ENCODE measurements at regions not wholly inside any gene's neighbourhood (a gene's known extent, or its start where the extent isn't known, plus 50 kb on each side); places are given as distances from the start of the nearest gene placed in this dataset.

DNA sequence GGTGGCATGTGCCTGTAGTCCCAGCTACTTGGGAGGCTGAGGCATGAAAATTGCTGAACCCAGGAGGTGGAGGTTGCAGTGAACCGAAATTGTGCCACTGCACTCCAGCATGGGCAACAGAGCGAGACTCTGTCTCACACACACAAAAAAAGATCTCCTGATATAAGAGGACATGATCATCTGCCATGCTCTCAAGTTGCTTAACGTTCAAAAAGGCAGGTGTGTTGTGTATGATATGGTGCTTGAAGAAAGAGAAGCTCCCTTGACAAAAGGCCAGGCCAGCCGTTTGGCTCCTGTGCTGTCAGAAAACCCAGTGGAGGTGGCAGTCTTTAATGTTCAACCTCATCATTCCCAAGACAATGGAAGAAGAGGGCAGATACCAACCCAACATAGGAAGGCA is 117.3 kb upstream of the PLET1 start:
- H3K9me3 ChIP-seq (ENCODE audit: control insufficient read depth, low read length) = no peaks in the 10 kb centered on the region
- no peak overlapping the region for H3K4me2 ChIP-seq (ENCODE audit: low read length)
- H3K79me2 ChIP-seq = no peaks in the 10 kb centered on the region
- TF ChIP-seq, protein P1, sequence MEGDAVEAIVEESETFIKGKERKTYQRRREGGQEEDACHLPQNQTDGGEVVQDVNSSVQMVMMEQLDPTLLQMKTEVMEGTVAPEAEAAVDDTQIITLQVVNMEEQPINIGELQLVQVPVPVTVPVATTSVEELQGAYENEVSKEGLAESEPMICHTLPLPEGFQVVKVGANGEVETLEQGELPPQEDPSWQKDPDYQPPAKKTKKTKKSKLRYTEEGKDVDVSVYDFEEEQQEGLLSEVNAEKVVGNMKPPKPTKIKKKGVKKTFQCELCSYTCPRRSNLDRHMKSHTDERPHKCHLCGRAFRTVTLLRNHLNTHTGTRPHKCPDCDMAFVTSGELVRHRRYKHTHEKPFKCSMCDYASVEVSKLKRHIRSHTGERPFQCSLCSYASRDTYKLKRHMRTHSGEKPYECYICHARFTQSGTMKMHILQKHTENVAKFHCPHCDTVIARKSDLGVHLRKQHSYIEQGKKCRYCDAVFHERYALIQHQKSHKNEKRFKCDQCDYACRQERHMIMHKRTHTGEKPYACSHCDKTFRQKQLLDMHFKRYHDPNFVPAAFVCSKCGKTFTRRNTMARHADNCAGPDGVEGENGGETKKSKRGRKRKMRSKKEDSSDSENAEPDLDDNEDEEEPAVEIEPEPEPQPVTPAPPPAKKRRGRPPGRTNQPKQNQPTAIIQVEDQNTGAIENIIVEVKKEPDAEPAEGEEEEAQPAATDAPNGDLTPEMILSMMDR (IDR thresholded peaks at IDR 0.05) = no peak
- H3K27ac ChIP-seq = no peak overlapping the region
- H3K36me3 ChIP-seq (ENCODE audit: control insufficient read depth, insufficient read depth, low read length) = no peaks in the 10 kb centered on the region
- H3K4me3 ChIP-seq (ENCODE audit: low read depth, low read length) = no peak overlapping the region
- H3K4me1 ChIP-seq = no peaks in the 10 kb centered on the region
- no peak overlapping the region for H2AFZ ChIP-seq
- H3K27me3 ChIP-seq (ENCODE audit: control insufficient read depth, insufficient read depth, low read length) = no peaks in the 10 kb centered on the region
- H3K9ac ChIP-seq = no peak overlapping the region

DNA sequence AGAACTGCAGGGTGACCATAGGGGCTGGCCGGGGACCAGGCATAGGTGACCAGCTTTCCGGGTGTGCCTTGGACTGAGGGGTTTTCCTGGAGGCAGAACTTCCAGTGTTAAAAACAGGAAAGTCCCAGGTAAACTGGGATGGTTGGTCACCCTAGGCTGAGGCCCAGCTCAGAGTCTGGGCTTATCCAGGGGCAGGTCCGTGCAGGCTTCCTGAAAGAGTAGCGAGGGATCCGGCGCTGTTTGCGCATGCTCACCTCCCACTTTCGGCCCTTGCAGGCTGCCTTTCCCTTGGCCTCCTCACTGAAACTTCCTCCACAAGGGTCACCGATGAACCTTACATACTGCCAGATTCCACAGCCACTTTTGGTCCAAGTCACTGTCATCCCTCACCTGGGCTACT is 119.8 kb upstream of the PLET1 start:
- Histone ChIP-seq H3K9me3 (ENCODE audit: control insufficient read depth, low read length) (no peaks in the 10 kb centered on the region), H3K9ac (no peak overlapping the region), H3K36me3 (ENCODE audit: control insufficient read depth, insufficient read depth, low read length) (no peaks in the 10 kb centered on the region), H3K4me3 (ENCODE audit: low read depth, low read length) (no peak overlapping the region), H3K27ac (no peak overlapping the region), H3K4me2 (ENCODE audit: low read length) (no peak overlapping the region), H3K4me1 (no peaks in the 10 kb centered on the region), H3K79me2 (no peaks in the 10 kb centered on the region), H2AFZ (no peak overlapping the region), H3K27me3 (ENCODE audit: control insufficient read depth, insufficient read depth, low read length) (no peaks in the 10 kb centered on the region)
- TF ChIP-seq, protein P1 (IDR thresholded peaks at IDR 0.05) = no peak

DNA sequence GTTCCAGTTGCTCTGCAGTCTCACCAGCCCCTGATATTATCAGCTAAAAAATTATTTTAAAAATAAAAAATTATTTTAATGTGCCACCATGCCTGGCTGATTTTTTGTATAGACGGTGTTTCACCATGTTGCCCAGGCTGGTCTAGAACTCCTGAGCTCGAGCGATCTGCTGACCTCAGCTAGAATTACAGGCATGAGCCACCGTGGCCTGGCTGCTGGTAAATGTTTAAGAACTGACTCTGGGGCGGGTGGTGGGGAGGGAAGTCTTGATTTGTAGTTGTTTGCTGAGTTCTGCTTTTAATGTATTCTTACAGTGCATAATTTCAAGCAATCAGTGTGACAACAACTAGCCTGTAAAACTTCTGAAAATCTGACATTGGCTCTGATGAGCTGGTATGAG is 120.9 kb upstream of the PLET1 start:
- Histone ChIP-seq H3K27me3 (ENCODE audit: control insufficient read depth, insufficient read depth, low read length) (no peaks in the 10 kb centered on the region), H3K4me1 (no peaks in the 10 kb centered on the region), H3K9ac (no peak overlapping the region), H3K4me2 (ENCODE audit: low read length) (no peak overlapping the region), H3K4me3 (ENCODE audit: low read depth, low read length) (no peak overlapping the region), H3K27ac (no peak overlapping the region), H3K79me2 (no peaks in the 10 kb centered on the region), H3K36me3 (ENCODE audit: control insufficient read depth, insufficient read depth, low read length) (no peaks in the 10 kb centered on the region), H3K9me3 (ENCODE audit: control insufficient read depth, low read length) (no peaks in the 10 kb centered on the region), H2AFZ (no peak overlapping the region)
- TF ChIP-seq, protein P1 (IDR thresholded peaks at IDR 0.05) = no peak

DNA sequence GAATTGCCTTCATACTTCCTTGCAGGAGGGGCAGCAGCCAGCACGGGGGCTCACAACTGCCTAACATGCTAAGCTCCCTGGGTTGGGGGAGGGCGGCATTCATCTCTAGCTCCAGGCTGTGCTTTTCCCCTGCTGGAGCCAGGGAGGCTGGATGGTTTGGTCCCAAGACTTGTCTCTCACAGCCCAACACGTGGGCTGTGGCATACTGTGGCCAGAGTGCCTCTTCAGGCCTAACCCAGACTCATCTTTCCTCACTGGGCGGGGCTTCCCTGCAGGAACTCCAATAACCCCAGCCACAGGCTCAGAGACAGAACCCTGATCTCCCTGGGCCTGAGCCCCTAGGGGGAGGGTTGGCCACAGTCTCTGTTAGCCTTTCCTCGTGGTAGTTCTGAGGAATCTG is 121.9 kb upstream of the PLET1 start:
- TF ChIP-seq, protein P1 (IDR thresholded peaks at IDR 0.05) = no peak
- H2AFZ ChIP-seq = no peak overlapping the region
- H3K9me3 ChIP-seq (ENCODE audit: control insufficient read depth, low read length) = no peaks in the 10 kb centered on the region
- no peak overlapping the region for H3K9ac ChIP-seq
- H3K4me2 ChIP-seq (ENCODE audit: low read length) = no peak overlapping the region
- no peak overlapping the region for H3K27ac ChIP-seq
- no peaks in the 10 kb centered on the region for H3K27me3 ChIP-seq (ENCODE audit: control insufficient read depth, insufficient read depth, low read length)
- no peak overlapping the region for H3K4me3 ChIP-seq (ENCODE audit: low read depth, low read length)
- no peaks in the 10 kb centered on the region for H3K36me3 ChIP-seq (ENCODE audit: control insufficient read depth, insufficient read depth, low read length)
- no peaks in the 10 kb centered on the region for H3K79me2 ChIP-seq
- no peaks in the 10 kb centered on the region for H3K4me1 ChIP-seq

DNA sequence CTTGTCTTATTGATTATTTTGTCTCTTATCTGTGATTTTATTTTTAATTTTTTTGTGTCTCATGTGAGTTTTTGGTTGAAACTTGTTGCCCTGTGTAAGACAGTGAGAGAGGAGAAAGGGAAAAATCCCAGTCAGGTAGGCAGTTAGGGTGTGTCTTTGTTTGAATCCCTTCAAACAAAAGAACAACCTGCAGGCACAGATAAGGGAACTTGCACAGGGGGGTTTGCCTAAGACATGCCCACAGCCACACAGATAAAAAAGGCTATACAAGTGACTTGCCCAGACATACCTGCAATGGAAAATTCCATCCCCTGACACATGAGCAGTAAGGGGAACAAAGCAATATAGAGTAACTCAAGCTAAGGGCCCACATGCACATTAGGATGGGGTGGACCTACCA is 127.8 kb upstream of the PLET1 start:
- H3K9ac ChIP-seq = no peak overlapping the region
- no peaks in the 10 kb centered on the region for H3K27me3 ChIP-seq (ENCODE audit: control insufficient read depth, insufficient read depth, low read length)
- TF ChIP-seq, protein P1 (IDR thresholded peaks at IDR 0.05) = no peak
- H3K27ac ChIP-seq = no peak overlapping the region
- H3K4me2 ChIP-seq (ENCODE audit: low read length) = no peak overlapping the region
- H3K36me3 ChIP-seq (ENCODE audit: control insufficient read depth, insufficient read depth, low read length) = no peaks in the 10 kb centered on the region
- no peaks in the 10 kb centered on the region for H3K79me2 ChIP-seq
- no peaks in the 10 kb centered on the region for H3K4me1 ChIP-seq
- H3K9me3 ChIP-seq (ENCODE audit: control insufficient read depth, low read length) = no peaks in the 10 kb centered on the region
- no peak overlapping the region for H2AFZ ChIP-seq
- no peak overlapping the region for H3K4me3 ChIP-seq (ENCODE audit: low read depth, low read length)
